DMS 273 (cell line): ENCODE measurements at regions not wholly inside any gene's neighbourhood (a gene's known extent, or its start where the extent isn't known, plus 50 kb on each side); places are given as distances from the start of the nearest gene placed in this dataset.

Source experiments
- DNase-seq: peaks from one replicate; lab custom pipeline; 2025; ENCODE audit not compliant: unreplicated experiment; lab: John Stamatoyannopoulos, UW

GRCh38 chr9:80881940-80882339 is 807.4 kb downstream of the TLE1 start:
- DNase-seq: no peak

GRCh38 chr9:80881320-80881719 is 808.0 kb downstream of the TLE1 start:
- no peak for DNase-seq

GRCh38 chr9:80878556-80878955 is 810.8 kb downstream of the TLE1 start:
- no peak for DNase-seq

DNA sequence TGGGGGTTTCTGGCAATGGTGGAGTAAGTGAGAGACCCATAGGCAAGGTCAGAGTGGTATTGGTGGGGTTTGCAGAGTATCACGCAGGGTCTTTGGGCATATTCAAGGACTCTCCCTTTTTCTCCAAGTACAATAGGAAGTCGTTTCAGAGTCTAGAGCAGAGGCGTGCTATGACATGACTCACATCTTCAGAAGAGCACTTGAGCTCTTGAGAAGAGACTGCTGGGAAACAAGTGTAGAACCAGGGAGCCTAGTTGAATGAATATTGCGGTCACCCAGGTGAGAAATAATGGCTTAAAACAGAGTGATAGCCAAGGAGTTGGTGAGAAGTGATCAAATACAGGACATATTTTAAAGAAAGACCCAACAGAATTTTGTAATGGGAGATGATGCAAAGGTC is 813.4 kb downstream of the TLE1 start:
- DNase-seq: no peak

GRCh38 chr9:80874276-80874675 is 815.1 kb downstream of the TLE1 start:
- no peak for DNase-seq

- no peak for DNase-seq
Measured at GRCh38 chr9:80873861-80874260, 815.5 kb downstream of the TLE1 start.

GRCh38 chr9:80871596-80871995 is 817.8 kb downstream of the TLE1 start:
- no peak for DNase-seq

- DNase-seq: no peak
Measured at GRCh38 chr9:80867731-80868130, 821.6 kb downstream of the TLE1 start.

DNA sequence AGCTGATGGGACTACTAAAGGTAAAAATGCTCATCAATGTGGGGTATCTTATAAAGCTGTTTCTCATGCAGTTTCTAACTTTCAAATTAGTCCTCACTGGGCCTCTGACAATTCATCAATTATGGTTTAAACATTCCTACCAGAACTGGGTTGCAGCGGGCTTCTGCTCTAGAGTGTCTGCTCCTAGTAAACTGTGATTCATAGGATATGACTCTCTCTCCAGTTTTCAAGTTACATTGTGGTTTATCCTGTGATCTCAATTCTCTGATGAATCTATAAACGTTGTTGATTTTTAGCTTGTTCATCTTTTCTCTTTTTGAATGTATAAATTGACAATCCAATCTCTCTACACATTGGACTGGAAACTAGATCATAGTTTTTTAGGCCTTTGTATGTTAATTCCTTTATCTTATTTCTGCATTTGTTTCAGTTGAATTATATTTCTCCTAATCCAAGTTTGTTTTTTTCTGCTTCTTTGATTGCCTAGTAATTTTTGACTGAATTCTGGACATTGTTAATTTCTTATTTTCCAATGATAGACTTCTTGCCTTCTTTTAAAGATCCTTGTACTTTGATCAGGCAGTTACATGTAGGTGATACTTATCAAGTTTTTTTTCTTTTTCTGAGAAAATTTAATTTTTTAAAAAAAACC is 822.6 kb downstream of the TLE1 start:
- DNase-seq: no peak

DNA sequence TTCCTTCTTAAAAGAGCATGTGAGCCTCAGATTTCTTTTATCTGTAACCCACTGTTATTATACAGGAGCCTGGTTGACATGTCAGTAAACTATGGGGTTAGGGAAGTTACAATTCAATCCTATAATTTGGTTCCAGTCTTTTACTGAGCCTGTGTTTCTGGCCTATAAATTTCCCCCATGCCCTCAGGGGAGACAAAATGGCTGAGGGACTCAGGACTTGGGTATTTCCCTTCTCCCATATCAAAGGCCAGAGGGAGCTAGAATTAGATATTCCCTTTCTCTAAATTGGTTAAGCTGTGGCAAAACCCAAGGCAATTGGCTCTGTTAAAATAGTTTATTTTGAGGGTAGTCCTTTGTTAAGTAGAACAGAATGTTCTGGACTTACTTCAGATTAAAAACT is 823.2 kb downstream of the TLE1 start:
- no peak for DNase-seq

DNA sequence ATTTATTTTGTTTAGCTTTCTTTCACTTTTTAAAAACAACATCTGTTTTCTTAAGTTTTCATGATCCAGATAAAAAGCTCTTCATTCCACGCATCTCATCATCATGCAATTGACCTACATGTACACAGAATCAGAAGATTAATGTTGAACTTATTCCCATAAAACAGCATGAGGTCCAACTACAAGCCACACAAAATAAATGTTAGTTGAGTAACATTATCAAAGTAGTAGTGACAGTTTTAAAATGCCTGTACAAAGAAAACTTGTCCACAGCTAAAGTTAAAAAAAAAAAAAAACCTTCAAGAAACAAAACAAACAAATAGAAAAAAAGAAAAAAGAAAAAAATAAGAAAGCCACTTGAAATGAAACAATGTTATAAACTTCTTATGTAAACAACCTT is 846.3 kb downstream of the TLE1 start:
- peak; percentile 17 for DNase-seq

GRCh38 chr9:80842389-80842788 is 847.0 kb downstream of the TLE1 start:
- peak; percentile 41 for DNase-seq

DNA sequence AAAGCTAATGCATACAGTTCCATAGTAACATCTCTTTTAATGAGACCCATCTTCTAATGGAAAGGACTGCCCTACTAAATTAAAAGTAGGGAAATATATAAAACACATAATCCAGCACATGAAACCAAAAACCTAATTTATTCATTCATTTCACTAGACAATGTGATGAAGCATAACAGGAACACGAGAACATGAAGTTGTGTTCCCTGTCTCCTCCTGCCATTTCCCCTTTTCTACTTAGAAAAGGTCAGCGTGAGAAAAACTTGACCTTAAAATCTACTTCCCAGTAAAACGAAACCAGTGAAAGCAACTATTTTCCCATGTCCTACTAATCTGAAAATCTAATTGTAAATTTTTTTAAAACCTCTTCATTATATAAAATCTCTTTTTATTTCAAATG is 847.5 kb downstream of the TLE1 start:
- DNase-seq: no peak

GRCh38 chr9:80839821-80840675 is 849.3 kb downstream of the TLE1 start:
- peak; percentile 95 for DNase-seq

- DNase-seq: no peak
Measured at GRCh38 chr9:80836013-80836412, 853.3 kb downstream of the TLE1 start.

GRCh38 chr9:80831751-80832150 is 857.6 kb downstream of the TLE1 start:
- no peak for DNase-seq

DNA sequence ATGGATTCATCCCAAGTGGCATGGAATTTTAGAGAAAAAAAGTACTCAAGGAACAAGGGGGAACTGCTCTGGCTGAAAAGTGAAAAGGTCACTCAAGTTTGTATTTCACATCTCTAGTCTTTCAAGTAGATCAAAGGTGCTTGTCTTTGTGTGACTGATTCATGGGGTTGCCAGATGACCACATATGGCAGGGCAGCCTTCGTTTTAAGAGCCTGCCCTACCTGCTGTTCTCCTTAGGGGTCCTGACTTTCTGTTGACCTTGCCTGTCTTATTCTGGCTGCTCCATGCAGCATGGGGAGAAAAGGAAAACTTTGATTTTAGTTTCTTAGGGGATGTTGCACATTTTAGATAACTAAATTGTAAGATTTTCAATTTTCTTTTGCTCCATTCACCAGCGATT is 877.7 kb downstream of the TLE1 start:
- DNase-seq: peak; percentile 59

GRCh38 chr9:80811003-80811402 is 878.3 kb downstream of the TLE1 start:
- no peak for DNase-seq

DNA sequence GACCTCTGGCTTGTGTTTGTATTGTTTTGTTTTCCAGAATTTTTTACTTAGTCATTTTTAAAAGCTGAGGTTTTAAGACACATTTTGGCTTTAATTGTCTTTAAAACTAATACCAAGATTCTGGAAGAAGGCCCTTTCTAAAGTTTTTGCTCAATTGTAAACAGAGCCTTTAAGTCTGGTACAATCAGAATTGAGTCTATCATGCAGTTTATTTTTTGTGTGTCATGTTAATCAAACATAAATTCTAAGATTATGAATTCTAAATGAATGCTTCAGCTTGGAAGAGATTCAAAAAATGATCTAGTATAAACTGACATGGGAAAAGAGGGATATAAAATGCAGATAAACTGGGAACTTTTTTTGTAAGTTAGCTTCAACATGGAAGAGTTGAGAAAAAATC is 882.7 kb downstream of the TLE1 start:
- no peak for DNase-seq

GRCh38 chr9:80804873-80805272 is 884.5 kb downstream of the TLE1 start:
- no peak for DNase-seq

DNA sequence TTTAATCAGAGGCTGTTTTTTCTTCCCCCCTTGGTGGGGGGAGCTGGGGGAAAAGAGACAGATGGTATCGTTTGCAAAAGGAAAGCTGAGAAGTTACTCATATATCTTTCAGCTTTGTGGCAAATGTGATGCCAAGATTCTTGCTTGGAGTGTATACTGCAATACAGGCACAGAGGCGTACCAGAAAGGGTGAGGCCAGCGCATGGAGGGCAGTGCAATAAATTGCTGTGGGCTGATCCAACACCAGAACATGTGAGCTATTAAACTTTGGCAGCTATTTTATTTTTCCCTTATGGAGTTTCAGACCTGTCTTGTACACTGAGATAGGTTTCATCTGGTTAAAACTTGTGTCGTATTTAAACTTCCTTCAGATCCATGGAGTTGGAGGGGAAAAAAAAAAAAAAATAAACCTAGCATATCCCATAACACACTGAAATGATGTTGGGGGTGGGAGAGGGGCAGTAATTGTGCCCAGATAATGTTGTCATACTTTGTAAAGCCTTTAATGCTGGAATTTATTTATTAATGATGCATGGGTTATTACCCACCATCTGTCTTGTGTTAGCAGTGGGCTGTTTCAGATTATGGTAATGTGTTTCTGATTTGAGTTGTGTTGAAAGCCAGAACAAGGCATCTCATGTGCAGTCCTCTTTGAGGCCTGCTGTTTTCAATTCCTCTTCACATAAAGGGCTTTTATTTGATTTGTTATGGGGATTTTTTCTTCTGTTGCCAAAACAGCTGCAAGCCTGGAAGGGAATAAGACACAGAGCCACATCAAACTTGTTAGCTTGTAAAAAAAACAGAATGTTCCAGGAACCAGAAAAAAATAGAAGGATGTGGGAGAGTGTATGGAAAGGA is 891.3 kb downstream of the TLE1 start:
- DNase-seq: peak; percentile 96
